Osteocyte (in vitro differentiated cells): ENCODE measurements at regions not wholly inside any gene's neighbourhood (a gene's known extent, or its start where the extent isn't known, plus 50 kb on each side); places are given as distances from the start of the nearest gene placed in this dataset.

ENCODE experiments used
- DNase-seq: peaks from one replicate; pipeline ENCODE4 v3.0.0; 2021; ENCODE audit warnings: mixed read lengths; ENCODE audit not compliant: unreplicated experiment; ENCODE audit errors: extremely low spot score
- H3K27ac Mint-ChIP-seq: one replicate; pipeline ENCODE4 v1.8.0; 2021; ENCODE audit warnings: mild to moderate bottlenecking, mixed read lengths; ENCODE audit not compliant: unreplicated experiment
- H3K27me3 Mint-ChIP-seq: one replicate; pipeline ENCODE4 v1.8.0; 2021; ENCODE audit warnings: mixed read lengths; ENCODE audit not compliant: unreplicated experiment
- H3K36me3 Mint-ChIP-seq: one replicate; pipeline ENCODE4 v1.8.0; 2021; ENCODE audit warnings: mixed read lengths; ENCODE audit not compliant: unreplicated experiment
- H3K4me1 Mint-ChIP-seq: one replicate; pipeline ENCODE4 v1.8.0; 2021; ENCODE audit warnings: mixed read lengths; ENCODE audit not compliant: unreplicated experiment
- H3K4me3 Mint-ChIP-seq: one replicate; pipeline ENCODE4 v1.8.0; 2021; ENCODE audit warnings: mild to moderate bottlenecking, moderate library complexity, mixed read lengths; ENCODE audit not compliant: unreplicated experiment
- H3K9me3 Mint-ChIP-seq: one replicate; pipeline ENCODE4 v1.8.0; 2021; ENCODE audit warnings: mixed read lengths; ENCODE audit not compliant: unreplicated experiment
- CTCF ChIP-seq: fragments of 200-600 bp; sonication (generic); IDR thresholded peaks from 2 replicates; pipeline ENCODE4 v1.5.0; 2021; ENCODE audit warnings: antibody characterized with exemption, mild to moderate bottlenecking, moderate library complexity

DNA sequence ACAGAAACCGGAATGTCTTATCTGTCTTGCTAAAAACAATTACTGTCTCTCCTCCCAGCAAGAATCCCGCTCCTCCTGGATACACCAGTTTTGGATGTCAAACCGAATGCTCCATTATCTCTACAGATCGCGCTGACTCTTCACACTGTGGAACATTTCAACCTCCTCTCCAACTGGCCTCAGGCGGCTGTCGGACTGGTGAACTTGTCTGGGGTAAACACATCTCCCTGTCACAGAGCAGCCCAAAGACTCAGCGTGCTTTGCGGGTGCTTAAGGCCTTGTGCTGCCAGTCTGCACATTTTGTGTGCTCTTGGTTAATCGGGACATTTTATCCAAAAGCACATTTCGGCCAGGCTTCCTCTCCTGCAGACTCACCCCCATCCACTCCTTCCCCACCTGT is 173.1 kb downstream of the ICOS start:
- peak overlapping the region; percentile 39 for H3K4me3 Mint-ChIP-seq
- no peak for TF ChIP-seq CTCF
- H3K36me3 Mint-ChIP-seq, result no peaks in the 10 kb centered on the region
- peaks cover 4% of the 10 kb centered on the region for H3K27me3 Mint-ChIP-seq
- peak overlapping the region; percentile 94 for H3K27ac Mint-ChIP-seq
- H3K9me3 Mint-ChIP-seq, result no peaks in the 10 kb centered on the region
- DNase-seq, result no peak
- H3K4me1 Mint-ChIP-seq, result peaks cover 62% of the 10 kb centered on the region

- TF ChIP-seq CTCF, result no peak
- H3K9me3 Mint-ChIP-seq, result no peaks in the 10 kb centered on the region
- DNase-seq, result peak; percentile 88
- peaks cover 4% of the 10 kb centered on the region for H3K27me3 Mint-ChIP-seq
- H3K27ac Mint-ChIP-seq, result peak overlapping the region; percentile 94
- peak overlapping the region; percentile 39 for H3K4me3 Mint-ChIP-seq
- peaks cover 66% of the 10 kb centered on the region for H3K4me1 Mint-ChIP-seq
- H3K36me3 Mint-ChIP-seq, result no peaks in the 10 kb centered on the region
These were observed 173.8 kb downstream of the ICOS start for GRCh38 chr2:204110338-204110741.

DNA sequence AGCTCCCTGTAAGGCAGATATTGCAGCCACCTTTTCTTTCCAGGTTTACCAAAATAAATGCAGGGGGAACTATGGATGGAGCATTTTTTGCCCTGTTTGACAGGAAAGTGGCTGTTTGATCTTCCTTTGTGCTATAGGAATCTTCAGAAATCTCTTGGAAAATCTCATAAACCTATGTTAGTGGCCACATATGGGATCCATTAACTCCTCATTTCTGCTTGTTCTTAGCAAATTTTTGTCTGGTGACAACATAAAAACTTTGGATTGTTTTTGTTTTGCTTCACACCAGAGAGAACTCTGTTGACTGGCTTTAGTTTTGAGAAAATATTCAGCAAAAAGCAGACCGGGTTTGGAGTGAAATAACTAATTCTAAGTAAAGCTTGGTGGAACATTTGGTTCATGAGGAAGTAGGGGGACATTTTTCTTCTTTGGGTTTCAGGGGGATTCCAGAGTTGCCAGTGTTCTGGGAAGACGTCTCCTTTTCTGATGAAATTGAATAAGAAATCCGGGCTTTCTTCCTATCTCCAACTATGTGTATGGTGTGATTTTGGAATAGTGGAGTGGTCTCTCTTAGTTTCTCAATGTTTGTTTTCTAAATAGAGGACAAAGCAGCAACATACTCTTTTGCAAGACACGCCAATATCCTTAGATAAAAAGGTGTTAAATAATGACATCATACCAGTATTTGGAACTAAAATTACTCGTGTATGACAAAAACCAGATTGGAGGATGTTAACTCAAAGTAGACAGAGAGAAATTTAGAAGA is 174.4 kb downstream of the ICOS start:
- H3K27me3 Mint-ChIP-seq, result no peaks in the 10 kb centered on the region
- peak overlapping the region; percentile 39 for H3K4me3 Mint-ChIP-seq
- no peak for TF ChIP-seq CTCF
- no peak for DNase-seq
- no peaks in the 10 kb centered on the region for H3K36me3 Mint-ChIP-seq
- H3K9me3 Mint-ChIP-seq, result no peaks in the 10 kb centered on the region
- H3K4me1 Mint-ChIP-seq, result peaks cover 66% of the 10 kb centered on the region
- H3K27ac Mint-ChIP-seq, result peak overlapping the region; percentile 94

DNA sequence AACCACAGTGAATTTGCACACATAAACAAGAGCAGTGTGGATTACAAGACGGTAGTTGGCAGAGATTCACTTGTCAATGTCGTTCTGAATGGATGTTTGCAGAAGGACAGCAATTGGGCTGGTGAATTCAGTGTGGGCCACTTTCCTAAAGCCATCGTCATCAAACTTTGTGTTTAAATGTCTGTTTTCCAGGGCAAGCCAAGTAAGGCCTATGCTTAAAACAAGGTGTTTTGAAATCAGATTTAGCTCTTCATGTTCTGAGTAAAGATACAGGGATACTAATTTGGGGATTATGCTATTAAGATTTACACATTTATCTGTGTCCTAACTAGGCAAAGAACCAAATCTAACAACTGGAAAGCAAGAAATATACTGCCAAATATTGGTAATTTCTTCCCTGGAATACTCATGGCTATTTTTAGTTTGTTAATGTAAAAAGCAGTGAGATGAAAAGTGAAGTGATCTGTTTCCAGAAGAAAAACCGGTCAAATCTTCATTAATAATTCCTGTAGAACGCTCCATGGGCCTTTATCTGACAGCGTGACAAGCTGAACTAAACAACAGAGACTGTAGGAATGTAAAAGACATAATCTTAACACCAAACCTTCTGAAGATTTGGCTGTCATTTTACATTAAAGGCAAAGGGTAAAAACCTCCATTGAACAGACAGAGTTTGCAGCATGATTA is 175.7 kb downstream of the ICOS start:
- Mint-ChIP-seq H3K36me3 (no peaks in the 10 kb centered on the region), H3K4me1 (peaks cover 63% of the 10 kb centered on the region), H3K4me3 (no peak overlapping the region), H3K9me3 (no peaks in the 10 kb centered on the region), H3K27me3 (no peaks in the 10 kb centered on the region), H3K27ac (peak overlapping the region; percentile 94)
- no peak for DNase-seq
- TF ChIP-seq CTCF, result no peak
